Right atrium auricular region (tissue), 2 donors: ENCODE measurements at regions not wholly inside any gene's neighbourhood (a gene's known extent, or its start where the extent isn't known, plus 50 kb on each side); places are given as distances from the start of the nearest gene placed in this dataset.

Experiments used
- DNase-seq: peaks from one replicate; pipeline ENCODE4 v3.0.0-alpha.2; 2019; ENCODE audit warnings: low spot score
- H3K27ac ChIP-seq, 2 donors: fragments of 200-600 bp; sonication (generic); 1 replicate in 1 of 2; 2 replicates in 1 of 2; pipeline ENCODE4 v1.5.1; 2016 to 2019
- H3K27me3 ChIP-seq, 2 donors: fragments of 200-600 bp; sonication (generic); one replicate each; pipeline versions ENCODE4 v1.5.1 to v1.6.0; 2017 to 2019
- H3K36me3 ChIP-seq: fragments of 200-600 bp; sonication (generic); one replicate; pipeline ENCODE4 v1.5.1; 2016
- H3K4me1 ChIP-seq, 2 donors: fragments of 200-600 bp; sonication (generic); one replicate each; pipeline versions ENCODE4 v1.5.1 to v1.6.0; 2017 to 2019
- H3K4me3 ChIP-seq, 2 donors: fragments of 200-600 bp; sonication (generic); 1 replicate in 1 of 2; 2 replicates in 1 of 2; pipeline ENCODE4 v1.5.1; 2017 to 2019; ENCODE audit warnings: mild to moderate bottlenecking in 1 of 2, moderate library complexity in 1 of 2
- H3K9me3 ChIP-seq, 2 donors: fragments of 200-600 bp; sonication (generic); one replicate each; pipeline ENCODE4 v1.5.1; 2019
- TF ChIP-seq, protein P1 (sequence below), 2 donors: fragments of 200-600 bp; sonication (generic); IDR thresholded peaks; one replicate each; pipeline ENCODE4 v1.5.1; 2019; ENCODE audit warnings: antibody characterized with exemption in 2 of 2

DNA sequence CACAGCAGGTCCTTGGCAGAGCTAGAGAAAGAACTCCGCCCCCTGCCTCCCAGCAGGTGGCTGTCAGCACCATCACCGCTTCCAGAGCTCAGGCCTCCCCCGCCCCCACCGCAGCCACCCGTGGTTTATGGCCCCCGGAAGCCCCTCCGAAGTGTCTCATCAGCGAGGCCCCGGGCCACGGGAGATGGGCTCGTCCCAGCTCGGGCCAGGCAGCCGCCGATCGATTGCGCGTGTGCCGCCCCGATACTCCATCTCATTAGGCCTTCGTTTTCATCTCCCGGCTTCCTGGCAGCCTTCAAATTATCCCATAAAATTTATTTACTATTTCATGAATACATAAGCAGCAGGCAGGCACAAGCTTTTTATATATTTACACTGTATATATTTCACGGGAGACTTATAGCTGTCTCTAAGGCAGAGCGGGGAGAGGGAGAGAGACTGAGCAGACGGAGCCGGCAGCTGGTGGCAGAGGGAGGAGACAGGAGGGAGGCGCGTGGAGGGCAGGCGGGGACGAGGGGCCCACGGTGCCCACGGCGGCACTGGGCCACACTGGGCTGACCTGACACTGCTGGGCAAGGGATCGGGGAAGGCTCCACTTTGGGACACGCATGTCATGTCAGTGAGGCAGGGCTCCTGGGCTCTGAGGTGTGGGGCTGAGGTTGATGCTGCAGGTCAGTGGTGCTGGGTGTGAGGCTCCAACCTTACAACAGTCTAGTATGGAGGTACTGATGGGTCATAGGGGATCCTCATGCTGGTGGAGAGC is 241.2 kb downstream of the RBM19 start:
- DNase-seq, result no peak
- no peak overlapping the region for H3K4me3 ChIP-seq
- peaks cover 0 to 7% of the 10 kb centered on the region in 2 donors for H3K9me3 ChIP-seq
- no peak overlapping the region for H3K27ac ChIP-seq
- TF ChIP-seq, protein P1, sequence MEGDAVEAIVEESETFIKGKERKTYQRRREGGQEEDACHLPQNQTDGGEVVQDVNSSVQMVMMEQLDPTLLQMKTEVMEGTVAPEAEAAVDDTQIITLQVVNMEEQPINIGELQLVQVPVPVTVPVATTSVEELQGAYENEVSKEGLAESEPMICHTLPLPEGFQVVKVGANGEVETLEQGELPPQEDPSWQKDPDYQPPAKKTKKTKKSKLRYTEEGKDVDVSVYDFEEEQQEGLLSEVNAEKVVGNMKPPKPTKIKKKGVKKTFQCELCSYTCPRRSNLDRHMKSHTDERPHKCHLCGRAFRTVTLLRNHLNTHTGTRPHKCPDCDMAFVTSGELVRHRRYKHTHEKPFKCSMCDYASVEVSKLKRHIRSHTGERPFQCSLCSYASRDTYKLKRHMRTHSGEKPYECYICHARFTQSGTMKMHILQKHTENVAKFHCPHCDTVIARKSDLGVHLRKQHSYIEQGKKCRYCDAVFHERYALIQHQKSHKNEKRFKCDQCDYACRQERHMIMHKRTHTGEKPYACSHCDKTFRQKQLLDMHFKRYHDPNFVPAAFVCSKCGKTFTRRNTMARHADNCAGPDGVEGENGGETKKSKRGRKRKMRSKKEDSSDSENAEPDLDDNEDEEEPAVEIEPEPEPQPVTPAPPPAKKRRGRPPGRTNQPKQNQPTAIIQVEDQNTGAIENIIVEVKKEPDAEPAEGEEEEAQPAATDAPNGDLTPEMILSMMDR (IDR thresholded peaks at IDR 0.05), result no peak
- no peaks in the 10 kb centered on the region for H3K4me1 ChIP-seq
- no peaks in the 10 kb centered on the region for H3K36me3 ChIP-seq
- no peaks in the 10 kb centered on the region for H3K27me3 ChIP-seq

DNA sequence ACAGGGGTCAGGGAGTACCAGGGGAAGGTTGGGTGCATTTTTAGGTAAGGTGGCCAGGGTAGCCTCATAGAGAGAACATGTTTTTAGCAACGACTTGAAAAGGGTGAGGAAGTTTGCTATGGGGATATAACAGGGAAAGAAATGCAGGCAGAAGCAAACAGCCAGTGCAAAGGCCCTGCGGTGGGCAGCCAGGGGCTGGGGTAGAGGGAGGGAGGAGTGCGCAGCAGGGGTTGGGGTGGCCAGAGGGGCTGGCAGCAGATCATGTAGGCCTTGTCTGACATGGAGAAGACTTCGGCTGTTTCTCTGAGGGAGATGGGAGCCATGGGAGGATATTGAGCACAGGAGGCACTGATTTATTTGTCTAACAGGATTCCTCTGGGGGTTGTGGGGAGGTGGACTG is 242.5 kb downstream of the RBM19 start:
- Histone ChIP-seq H3K36me3 (no peaks in the 10 kb centered on the region), H3K27ac (no peak overlapping the region), H3K9me3 (peaks cover 0 to 7% of the 10 kb centered on the region in 2 donors), H3K27me3 (no peaks in the 10 kb centered on the region), H3K4me3 (no peak overlapping the region), H3K4me1 (no peaks in the 10 kb centered on the region)
- TF ChIP-seq, protein P1 (IDR thresholded peaks at IDR 0.05), result no peak
- DNase-seq, result no peak

DNA sequence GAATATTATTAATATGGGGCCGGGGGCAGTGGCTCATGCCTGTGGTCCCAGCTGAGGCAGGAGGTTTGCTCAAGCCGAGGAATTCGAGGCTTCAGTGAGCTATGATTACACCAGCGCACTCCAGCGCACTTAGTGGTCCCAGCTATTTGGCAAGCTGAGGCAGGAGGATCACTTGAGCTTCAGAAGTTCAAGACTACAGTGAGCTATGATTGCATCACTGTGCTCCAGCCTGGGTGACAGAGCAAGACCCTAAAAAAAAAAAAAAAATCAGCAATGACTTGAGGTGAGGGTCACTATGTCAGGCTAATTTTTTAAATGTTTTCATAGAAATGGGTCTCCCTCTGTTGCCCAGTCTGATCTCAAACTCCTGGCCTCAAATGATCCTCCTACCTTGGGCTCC is 243.4 kb downstream of the RBM19 start:
- Histone ChIP-seq H3K27ac (no peak overlapping the region), H3K36me3 (no peaks in the 10 kb centered on the region), H3K9me3 (peaks cover 0 to 7% of the 10 kb centered on the region in 2 donors), H3K4me3 (no peak overlapping the region), H3K27me3 (no peaks in the 10 kb centered on the region), H3K4me1 (no peaks in the 10 kb centered on the region)
- DNase-seq, result no peak
- TF ChIP-seq, protein P1 (IDR thresholded peaks at IDR 0.05), result no peak

DNA sequence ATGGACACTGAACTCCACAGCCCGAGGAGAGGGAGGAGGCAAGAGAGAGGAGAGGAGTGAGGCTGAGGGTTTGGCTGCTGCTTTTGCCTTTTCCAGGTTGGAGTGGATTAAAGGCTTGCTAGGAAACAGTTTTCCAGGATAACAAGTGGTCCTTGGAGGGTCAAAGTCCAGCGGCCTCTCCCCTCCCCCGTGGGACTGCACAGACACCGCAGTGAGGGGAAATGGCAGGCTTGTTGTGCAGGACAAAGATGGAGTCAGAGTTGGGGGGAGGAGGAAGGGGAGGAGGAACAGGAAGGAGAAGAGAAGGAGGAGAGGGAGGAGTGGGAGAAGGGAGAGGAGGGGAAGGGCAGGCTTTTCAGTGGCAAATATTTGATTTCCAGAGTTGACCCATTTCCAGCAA is 245.5 kb downstream of the RBM19 start:
- Histone ChIP-seq H3K4me3 (no peak overlapping the region), H3K9me3 (no peaks in the 10 kb centered on the region), H3K27me3 (no peaks in the 10 kb centered on the region), H3K27ac (no peak overlapping the region), H3K36me3 (no peaks in the 10 kb centered on the region), H3K4me1 (no peaks in the 10 kb centered on the region)
- no peak for DNase-seq
- TF ChIP-seq, protein P1 (IDR thresholded peaks at IDR 0.05), result no peak

DNA sequence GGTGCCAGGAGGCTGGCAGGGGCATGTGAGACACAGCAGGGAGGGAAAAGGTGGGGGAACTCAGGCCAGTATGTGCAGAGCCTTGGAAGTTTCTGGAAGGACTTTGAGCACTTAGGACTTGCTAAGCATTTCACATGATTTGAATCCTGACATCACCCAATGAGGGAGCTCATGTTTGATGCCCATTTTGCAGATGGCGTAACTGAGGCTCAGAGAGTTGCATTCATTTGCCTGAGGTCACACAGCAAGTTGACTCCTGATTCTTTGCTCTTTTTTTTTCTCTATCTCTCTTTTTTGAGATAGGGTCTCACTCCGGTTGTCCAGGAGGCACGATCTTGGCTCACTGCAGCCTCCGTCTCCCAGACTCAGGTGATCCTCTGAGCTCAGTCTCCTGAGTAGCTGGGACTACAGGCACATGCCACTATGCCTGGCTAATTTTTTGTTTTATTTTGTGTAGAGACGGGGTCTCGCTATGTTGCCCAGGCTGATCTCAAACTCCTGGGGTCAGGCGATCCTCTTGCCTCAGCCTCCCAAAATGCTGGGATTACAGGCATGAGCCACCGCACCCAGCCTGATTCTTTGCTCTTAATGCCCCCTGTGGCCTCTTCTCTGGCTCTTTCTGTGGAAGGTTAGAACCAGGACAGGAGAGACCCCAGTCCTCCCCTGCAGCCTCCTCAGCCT is 246.1 kb downstream of the RBM19 start:
- Histone ChIP-seq H3K9me3 (no peaks in the 10 kb centered on the region), H3K27me3 (no peaks in the 10 kb centered on the region), H3K4me3 (no peak overlapping the region), H3K36me3 (no peaks in the 10 kb centered on the region), H3K4me1 (no peaks in the 10 kb centered on the region), H3K27ac (no peak overlapping the region)
- no peak for DNase-seq
- TF ChIP-seq, protein P1 (IDR thresholded peaks at IDR 0.05), result no peak
